ENCODE measurements at regions not wholly inside any gene's neighbourhood (a gene's known extent, or its start where the extent isn't known, plus 50 kb on each side); places are given as distances from the start of the nearest gene placed in this dataset.

GRCh38 chr4:135274416-135274815 lies 1072.8 kb upstream of the PABPC4L start:
- no peak for TF ChIP-seq JUND (IDR thresholded peaks at IDR 0.05; ENCODE audit: low read depth)
- in situ Hi-C loops (cut with HindIII; ENCODE audit: low pct_unique_long_range_greater_than_20kb, low sequenced_read_pairs) = no loop called here

GRCh38 chr4:135269125-135269890 lies 1067.7 kb upstream of the PABPC4L start:
- no peak for TF ChIP-seq JUND (IDR thresholded peaks at IDR 0.05; ENCODE audit: low read depth)
- in situ Hi-C loops (cut with HindIII; ENCODE audit: low pct_unique_long_range_greater_than_20kb, low sequenced_read_pairs) = no loop called here

More at GRCh38 chr4:135274416-135274815, 1072.8 kb upstream of the PABPC4L start:
- no peak for DNase-seq (ENCODE audit: low read depth in 1 of 2, low spot score in 1 of 2)

GRCh38 chr4:135268369-135268768 lies 1066.8 kb upstream of the PABPC4L start:
- in situ Hi-C loops (cut with HindIII; ENCODE audit: low pct_unique_long_range_greater_than_20kb, low sequenced_read_pairs) = no loop called here
- no peak for DNase-seq (ENCODE audit: low read depth in 1 of 2, low spot score in 1 of 2)
- TF ChIP-seq JUND (IDR thresholded peaks at IDR 0.05; ENCODE audit: low read depth) = no peak

More at GRCh38 chr4:135269125-135269890, 1067.7 kb upstream of the PABPC4L start:
- no peak for DNase-seq (ENCODE audit: low read depth in 1 of 2, low spot score in 1 of 2)

GRCh38 chr4:135267148-135267865 lies 1065.7 kb upstream of the PABPC4L start:
- TF ChIP-seq JUND (IDR thresholded peaks at IDR 0.05; ENCODE audit: low read depth) = no peak
- in situ Hi-C loops (cut with HindIII; ENCODE audit: low pct_unique_long_range_greater_than_20kb, low sequenced_read_pairs) = no loop called here
- no peak for DNase-seq (ENCODE audit: low read depth in 1 of 2, low spot score in 1 of 2)

- in situ Hi-C loops (cut with HindIII; ENCODE audit: low pct_unique_long_range_greater_than_20kb, low sequenced_read_pairs) = no loop called here
- TF ChIP-seq JUND (IDR thresholded peaks at IDR 0.05; ENCODE audit: low read depth) = no peak
Observed at GRCh38 chr4:135256111-135256510, 1054.5 kb upstream of the PABPC4L start.

GRCh38 chr4:135250040-135250439 lies 1048.5 kb upstream of the PABPC4L start:
- DNase-seq (ENCODE audit: low read depth in 1 of 2, low spot score in 1 of 2) = no peak
- TF ChIP-seq JUND (IDR thresholded peaks at IDR 0.05; ENCODE audit: low read depth) = no peak
- in situ Hi-C loops (cut with HindIII; ENCODE audit: low pct_unique_long_range_greater_than_20kb, low sequenced_read_pairs) = no loop called here

More at GRCh38 chr4:135256111-135256510, 1054.5 kb upstream of the PABPC4L start:
- no peak for DNase-seq (ENCODE audit: low read depth in 1 of 2, low spot score in 1 of 2)

GRCh38 chr4:135249024-135249423 lies 1047.4 kb upstream of the PABPC4L start:
- in situ Hi-C loops (cut with HindIII; ENCODE audit: low pct_unique_long_range_greater_than_20kb, low sequenced_read_pairs) = no loop called here
- TF ChIP-seq JUND (IDR thresholded peaks at IDR 0.05; ENCODE audit: low read depth) = no peak
- no peak for DNase-seq (ENCODE audit: low read depth in 1 of 2, low spot score in 1 of 2)

- TF ChIP-seq JUND (IDR thresholded peaks at IDR 0.05; ENCODE audit: low read depth) = no peak
- in situ Hi-C loops (cut with HindIII; ENCODE audit: low pct_unique_long_range_greater_than_20kb, low sequenced_read_pairs) = no loop called here
- DNase-seq (ENCODE audit: low read depth in 1 of 2, low spot score in 1 of 2) = no peak
Observed at GRCh38 chr4:135244696-135245095, 1043.1 kb upstream of the PABPC4L start.

GRCh38 chr4:135244056-135244455 lies 1042.5 kb upstream of the PABPC4L start:
- DNase-seq (ENCODE audit: low read depth in 1 of 2, low spot score in 1 of 2) = no peak
- no peak for TF ChIP-seq JUND (IDR thresholded peaks at IDR 0.05; ENCODE audit: low read depth)
- in situ Hi-C loops (cut with HindIII; ENCODE audit: low pct_unique_long_range_greater_than_20kb, low sequenced_read_pairs) = no loop called here

GRCh38 chr4:135240796-135241195 lies 1039.2 kb upstream of the PABPC4L start:
- no peak for TF ChIP-seq JUND (IDR thresholded peaks at IDR 0.05; ENCODE audit: low read depth)
- DNase-seq (ENCODE audit: low read depth in 1 of 2, low spot score in 1 of 2) = no peak
- in situ Hi-C loops (cut with HindIII; ENCODE audit: low pct_unique_long_range_greater_than_20kb, low sequenced_read_pairs) = no loop called here

- in situ Hi-C loops (cut with HindIII; ENCODE audit: low pct_unique_long_range_greater_than_20kb, low sequenced_read_pairs) = no loop called here
- DNase-seq (ENCODE audit: low read depth in 1 of 2, low spot score in 1 of 2) = no peak
Observed at GRCh38 chr4:135239964-135240363, 1038.4 kb upstream of the PABPC4L start.

GRCh38 chr4:135238940-135239339 lies 1037.4 kb upstream of the PABPC4L start:
- DNase-seq (ENCODE audit: low read depth in 1 of 2, low spot score in 1 of 2) = no peak
- no peak for TF ChIP-seq JUND (IDR thresholded peaks at IDR 0.05; ENCODE audit: low read depth)
- in situ Hi-C loops (cut with HindIII; ENCODE audit: low pct_unique_long_range_greater_than_20kb, low sequenced_read_pairs) = no loop called here

More at GRCh38 chr4:135239964-135240363, 1038.4 kb upstream of the PABPC4L start:
- no peak for TF ChIP-seq JUND (IDR thresholded peaks at IDR 0.05; ENCODE audit: low read depth)

- in situ Hi-C loops (cut with HindIII; ENCODE audit: low pct_unique_long_range_greater_than_20kb, low sequenced_read_pairs) = no loop called here
- TF ChIP-seq JUND (IDR thresholded peaks at IDR 0.05; ENCODE audit: low read depth) = no peak
- DNase-seq (ENCODE audit: low read depth in 1 of 2, low spot score in 1 of 2) = no peak
Observed at GRCh38 chr4:135236048-135236447, 1034.5 kb upstream of the PABPC4L start.

Measured in T47D (cell line).